Neural cell (in vitro differentiated cells): ENCODE measurements at regions not wholly inside any gene's neighbourhood (a gene's known extent, or its start where the extent isn't known, plus 50 kb on each side); places are given as distances from the start of the nearest gene placed in this dataset.

Experiments
- H2AFZ ChIP-seq: fragments of 200-600, 300-800 bp; sonication (generic), shearing (Covaris generic); 2 replicates; pipeline ENCODE4 v1.6.0; 2014; ENCODE audit warnings: low read depth, mild to moderate bottlenecking, antibody characterized with exemption, low read length, moderate library complexity
- H3F3A ChIP-seq: fragments of 200-600 bp; shearing (Covaris generic); 2 replicates; pipeline ENCODE4 v1.6.1; 2016; ENCODE audit warnings: mild to moderate bottlenecking, moderate library complexity, mixed read lengths, antibody characterized with exemption, low read length; ENCODE audit not compliant: insufficient read depth, poor library complexity, severe bottlenecking
- H3K27ac ChIP-seq: fragments of 200-600, 300-800 bp; sonication (generic), shearing (Covaris generic); 2 replicates; pipeline ENCODE4 v1.5.1; 2014; ENCODE audit warnings: mild to moderate bottlenecking, low read length, moderate library complexity
- H3K27me3 ChIP-seq: fragments of 300-800, 200-600 bp; sonication (generic), shearing (Covaris generic); 2 replicates; pipeline ENCODE4 v1.6.0; 2014; ENCODE audit warnings: mild to moderate bottlenecking, low read depth, low read length, moderate library complexity; ENCODE audit not compliant: insufficient read depth
- H3K36me3 ChIP-seq: fragments of 300-800, 200-600 bp; sonication (generic), shearing (Covaris generic); 2 replicates; pipeline ENCODE4 v1.5.1; 2014; ENCODE audit warnings: mild to moderate bottlenecking, antibody characterized with exemption, low read length, moderate library complexity; ENCODE audit not compliant: insufficient read depth
- H3K4me2 ChIP-seq: fragments of 300-800, 200-600 bp; sonication (generic), shearing (Covaris generic); 2 replicates; pipeline ENCODE4 v1.6.0; 2014; ENCODE audit warnings: mild to moderate bottlenecking, low read length
- H3K4me3 ChIP-seq: fragments of 300-800, 200-600 bp; sonication (generic), shearing (Covaris generic); 2 replicates; pipeline ENCODE4 v1.5.1; 2014; ENCODE audit warnings: mild to moderate bottlenecking, low read length, moderate library complexity
- H3K79me2 ChIP-seq: fragments of 200-600 bp; shearing (Covaris generic); replicated peaks from 2 replicates; pipeline ENCODE4 v1.6.0; 2014; ENCODE audit warnings: mild to moderate bottlenecking, low read length, moderate library complexity; ENCODE audit not compliant: insufficient read depth
- H3K9ac ChIP-seq: fragments of 300-800, 200-600 bp; sonication (generic), shearing (Covaris generic); 2 replicates; pipeline ENCODE4 v1.6.1; 2016; ENCODE audit warnings: mild to moderate bottlenecking, low read length, mixed read lengths
- H3K9me2 ChIP-seq: fragments of 200-600 bp; shearing (Covaris generic); 2 replicates; pipeline ENCODE4 v1.6.1; 2016; ENCODE audit warnings: mild to moderate bottlenecking, low read length, mixed read lengths; ENCODE audit not compliant: insufficient read depth
- H3K9me3 ChIP-seq: fragments of 200-600, 300-800 bp; sonication (generic), shearing (Covaris generic); 2 replicates; pipeline ENCODE4 v1.6.1; 2016; ENCODE audit warnings: mild to moderate bottlenecking, mixed run types, low read length, moderate library complexity, mixed read lengths
- H4K20me1 ChIP-seq: fragments of 200-600 bp; shearing (Covaris generic); 2 replicates; pipeline ENCODE4 v1.6.1; 2016; ENCODE audit warnings: mild to moderate bottlenecking, mixed run types; ENCODE audit not compliant: insufficient read depth
- EP300 ChIP-seq: fragments of 450-650 bp; conservative IDR thresholded peaks from 2 replicates; pipeline ENCODE4 v1.6.1; 2014; ENCODE audit warnings: antibody characterized with exemption, mild to moderate bottlenecking, moderate library complexity; ENCODE audit not compliant: poor library complexity, severe bottlenecking
- EZH2 ChIP-seq: fragments of 200-600, 300-800 bp; shearing (Covaris generic), sonication (generic); IDR thresholded peaks from 2 replicates; pipeline ENCODE4 v1.6.1; 2014; ENCODE audit warnings: antibody characterized with exemption, low read length, borderline replicate concordance, mild to moderate bottlenecking; ENCODE audit not compliant: insufficient read depth, poor library complexity, severe bottlenecking
- MXI1 ChIP-seq: fragments of 450-650 bp; conservative IDR thresholded peaks from 2 replicates; pipeline ENCODE4 v1.6.1; 2014; ENCODE audit warnings: antibody characterized with exemption, mild to moderate bottlenecking; ENCODE audit not compliant: poor library complexity, severe bottlenecking
- POLR2AphosphoS5 ChIP-seq: IDR thresholded peaks from 2 replicates; pipeline ENCODE4 v1.6.1; 2012
- RAD21 ChIP-seq: fragments of 450-650 bp; conservative IDR thresholded peaks from 2 replicates; pipeline ENCODE4 v1.6.1; 2014; ENCODE audit warnings: antibody characterized with exemption, mild to moderate bottlenecking, moderate library complexity
- SMC3 ChIP-seq: fragments of 450-650 bp; conservative IDR thresholded peaks from 2 replicates; pipeline ENCODE4 v1.6.1; 2014; ENCODE audit warnings: antibody characterized with exemption, mild to moderate bottlenecking, moderate library complexity; ENCODE audit not compliant: poor library complexity
- TAF1 ChIP-seq: IDR thresholded peaks from 2 replicates; pipeline ENCODE4 v1.6.1; 2012; ENCODE audit warnings: low read depth
- TF ChIP-seq, protein P1 (sequence below): IDR thresholded peaks from 2 replicates; pipeline ENCODE4 v1.6.1; 2012; ENCODE audit warnings: borderline replicate concordance
- TF ChIP-seq, protein P2 (sequence below): fragments of 450-650 bp; IDR thresholded peaks from 2 replicates; pipeline ENCODE4 v1.5.1; 2014; ENCODE audit warnings: antibody characterized with exemption, mild to moderate bottlenecking, moderate library complexity; ENCODE audit not compliant: poor library complexity, severe bottlenecking

DNA sequence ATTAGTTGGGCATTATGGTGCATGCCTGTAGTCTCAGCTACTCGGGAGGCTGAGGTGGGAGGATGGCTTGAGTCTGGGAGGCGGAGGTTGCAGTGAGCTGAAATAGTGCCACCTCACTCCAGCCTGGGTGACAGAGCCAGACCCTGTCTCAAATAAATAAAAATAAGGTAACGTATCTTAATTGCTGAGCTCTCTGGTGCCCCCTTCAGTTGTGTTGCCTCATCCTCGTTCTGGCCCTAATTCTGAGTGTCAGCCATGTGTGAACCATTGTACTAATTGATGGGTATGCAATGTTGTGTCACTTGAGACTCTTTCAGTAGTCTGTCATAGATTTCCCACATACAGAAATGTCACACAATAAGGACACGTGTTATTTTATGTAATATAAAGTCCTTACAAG, 363.1 kb upstream of the RBFOX1 start:
- H4K20me1 ChIP-seq: no peaks in the 10 kb centered on the region
- no peak overlapping the region for H2AFZ ChIP-seq
- H3K27ac ChIP-seq: no peak overlapping the region
- no peak overlapping the region for H3K4me2 ChIP-seq
- no peak overlapping the region for H3K4me3 ChIP-seq
- no peaks in the 10 kb centered on the region for H3K27me3 ChIP-seq
- H3K36me3 ChIP-seq: no peaks in the 10 kb centered on the region
- TF ChIP-seq TAF1 (no peak), RAD21 (no peak), MXI1 (no peak), EP300 (no peak)
- TF ChIP-seq, protein P1, sequence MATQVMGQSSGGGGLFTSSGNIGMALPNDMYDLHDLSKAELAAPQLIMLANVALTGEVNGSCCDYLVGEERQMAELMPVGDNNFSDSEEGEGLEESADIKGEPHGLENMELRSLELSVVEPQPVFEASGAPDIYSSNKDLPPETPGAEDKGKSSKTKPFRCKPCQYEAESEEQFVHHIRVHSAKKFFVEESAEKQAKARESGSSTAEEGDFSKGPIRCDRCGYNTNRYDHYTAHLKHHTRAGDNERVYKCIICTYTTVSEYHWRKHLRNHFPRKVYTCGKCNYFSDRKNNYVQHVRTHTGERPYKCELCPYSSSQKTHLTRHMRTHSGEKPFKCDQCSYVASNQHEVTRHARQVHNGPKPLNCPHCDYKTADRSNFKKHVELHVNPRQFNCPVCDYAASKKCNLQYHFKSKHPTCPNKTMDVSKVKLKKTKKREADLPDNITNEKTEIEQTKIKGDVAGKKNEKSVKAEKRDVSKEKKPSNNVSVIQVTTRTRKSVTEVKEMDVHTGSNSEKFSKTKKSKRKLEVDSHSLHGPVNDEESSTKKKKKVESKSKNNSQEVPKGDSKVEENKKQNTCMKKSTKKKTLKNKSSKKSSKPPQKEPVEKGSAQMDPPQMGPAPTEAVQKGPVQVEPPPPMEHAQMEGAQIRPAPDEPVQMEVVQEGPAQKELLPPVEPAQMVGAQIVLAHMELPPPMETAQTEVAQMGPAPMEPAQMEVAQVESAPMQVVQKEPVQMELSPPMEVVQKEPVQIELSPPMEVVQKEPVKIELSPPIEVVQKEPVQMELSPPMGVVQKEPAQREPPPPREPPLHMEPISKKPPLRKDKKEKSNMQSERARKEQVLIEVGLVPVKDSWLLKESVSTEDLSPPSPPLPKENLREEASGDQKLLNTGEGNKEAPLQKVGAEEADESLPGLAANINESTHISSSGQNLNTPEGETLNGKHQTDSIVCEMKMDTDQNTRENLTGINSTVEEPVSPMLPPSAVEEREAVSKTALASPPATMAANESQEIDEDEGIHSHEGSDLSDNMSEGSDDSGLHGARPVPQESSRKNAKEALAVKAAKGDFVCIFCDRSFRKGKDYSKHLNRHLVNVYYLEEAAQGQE: no peak
- no peaks in the 10 kb centered on the region for H3K79me2 ChIP-seq
- H3K9me3 ChIP-seq: no peaks in the 10 kb centered on the region
- no peaks in the 10 kb centered on the region for H3F3A ChIP-seq
- H3K9ac ChIP-seq: no peak overlapping the region
- no peaks in the 10 kb centered on the region for H3K9me2 ChIP-seq

DNA sequence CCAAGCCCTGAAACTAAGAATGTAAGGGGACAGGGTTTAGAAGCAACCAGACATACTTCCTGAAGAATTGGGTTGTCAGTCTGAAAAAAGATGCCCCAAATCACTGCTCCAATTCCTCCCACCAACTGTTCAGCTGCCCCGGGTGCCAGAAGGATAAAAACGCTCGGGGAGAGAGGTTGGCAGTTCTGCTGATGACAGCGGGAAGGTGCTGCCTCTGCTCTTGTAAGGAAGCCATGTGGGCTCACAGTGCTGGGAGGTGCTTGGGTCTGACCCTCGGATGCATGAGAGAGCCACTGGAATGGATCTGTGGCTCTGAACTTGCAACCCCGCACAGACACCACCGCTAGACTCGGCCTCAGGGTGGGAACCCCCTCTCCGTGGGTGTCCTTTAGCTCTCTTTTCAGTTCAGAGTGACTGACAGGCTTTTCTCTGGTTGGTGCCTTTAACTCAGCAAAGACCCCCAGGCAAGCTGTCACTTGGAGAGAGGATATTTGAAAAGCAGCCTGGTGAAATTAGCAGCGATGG, 364.8 kb upstream of the RBFOX1 start:
- no peak overlapping the region for H3K9ac ChIP-seq
- no peaks in the 10 kb centered on the region for H3K27me3 ChIP-seq
- H3K79me2 ChIP-seq: no peaks in the 10 kb centered on the region
- no peaks in the 10 kb centered on the region for H3K36me3 ChIP-seq
- peak overlapping the region; percentile 39 for H3K4me3 ChIP-seq
- H3K9me2 ChIP-seq: no peaks in the 10 kb centered on the region
- H4K20me1 ChIP-seq: no peaks in the 10 kb centered on the region
- no peaks in the 10 kb centered on the region for H3F3A ChIP-seq
- peak overlapping the region; percentile 12 for H3K4me2 ChIP-seq
- no peak overlapping the region for H2AFZ ChIP-seq
- TF ChIP-seq, protein P2, sequence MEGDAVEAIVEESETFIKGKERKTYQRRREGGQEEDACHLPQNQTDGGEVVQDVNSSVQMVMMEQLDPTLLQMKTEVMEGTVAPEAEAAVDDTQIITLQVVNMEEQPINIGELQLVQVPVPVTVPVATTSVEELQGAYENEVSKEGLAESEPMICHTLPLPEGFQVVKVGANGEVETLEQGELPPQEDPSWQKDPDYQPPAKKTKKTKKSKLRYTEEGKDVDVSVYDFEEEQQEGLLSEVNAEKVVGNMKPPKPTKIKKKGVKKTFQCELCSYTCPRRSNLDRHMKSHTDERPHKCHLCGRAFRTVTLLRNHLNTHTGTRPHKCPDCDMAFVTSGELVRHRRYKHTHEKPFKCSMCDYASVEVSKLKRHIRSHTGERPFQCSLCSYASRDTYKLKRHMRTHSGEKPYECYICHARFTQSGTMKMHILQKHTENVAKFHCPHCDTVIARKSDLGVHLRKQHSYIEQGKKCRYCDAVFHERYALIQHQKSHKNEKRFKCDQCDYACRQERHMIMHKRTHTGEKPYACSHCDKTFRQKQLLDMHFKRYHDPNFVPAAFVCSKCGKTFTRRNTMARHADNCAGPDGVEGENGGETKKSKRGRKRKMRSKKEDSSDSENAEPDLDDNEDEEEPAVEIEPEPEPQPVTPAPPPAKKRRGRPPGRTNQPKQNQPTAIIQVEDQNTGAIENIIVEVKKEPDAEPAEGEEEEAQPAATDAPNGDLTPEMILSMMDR: no peak
- TF ChIP-seq EZH2 (no peak), EP300 (no peak), SMC3 (no peak), POLR2AphosphoS5 (no peak), RAD21 (no peak), MXI1 (no peak), TAF1 (no peak)
- TF ChIP-seq, protein P1: no peak
- H3K9me3 ChIP-seq: no peaks in the 10 kb centered on the region
- no peak overlapping the region for H3K27ac ChIP-seq
